ENCODE measurements at regions not wholly inside any gene's neighbourhood (a gene's known extent, or its start where the extent isn't known, plus 50 kb on each side); places are given as distances from the start of the nearest gene placed in this dataset.
A peak's percentile ranks its signal among the peaks of the same experiment; 100 is the strongest.

- DNase-seq, result no peak
Observed at GRCh38 chr2:5845798-5846330, 153.7 kb downstream of the SOX11 start.

- no peak for DNase-seq
Observed at GRCh38 chr2:5846881-5847280, 154.7 kb downstream of the SOX11 start.

GRCh38 chr2:5849562-5849961 is 157.4 kb downstream of the SOX11 start:
- no peak for DNase-seq

- no peak for DNase-seq
Observed at GRCh38 chr2:5851410-5851809, 159.2 kb downstream of the SOX11 start.

DNA sequence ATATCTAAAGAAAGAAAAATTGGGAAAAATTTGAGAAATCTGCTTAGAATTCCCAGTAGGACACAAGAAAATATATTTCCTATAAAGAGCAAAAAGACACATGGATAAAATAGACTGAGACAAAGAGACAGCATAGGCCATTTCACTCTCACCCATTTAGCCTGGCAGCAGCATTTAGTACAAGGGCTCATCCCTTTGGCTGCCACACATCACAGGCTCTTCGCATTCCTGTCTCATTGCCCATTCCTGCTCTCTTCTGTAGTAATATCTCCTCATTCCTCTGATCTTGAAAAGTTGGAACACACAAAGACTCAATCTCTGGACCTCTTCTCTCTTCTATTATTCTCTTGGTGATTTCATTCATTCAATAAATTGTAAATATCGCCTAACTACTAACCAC is 162.6 kb downstream of the SOX11 start:
- DNase-seq, result no peak

DNA sequence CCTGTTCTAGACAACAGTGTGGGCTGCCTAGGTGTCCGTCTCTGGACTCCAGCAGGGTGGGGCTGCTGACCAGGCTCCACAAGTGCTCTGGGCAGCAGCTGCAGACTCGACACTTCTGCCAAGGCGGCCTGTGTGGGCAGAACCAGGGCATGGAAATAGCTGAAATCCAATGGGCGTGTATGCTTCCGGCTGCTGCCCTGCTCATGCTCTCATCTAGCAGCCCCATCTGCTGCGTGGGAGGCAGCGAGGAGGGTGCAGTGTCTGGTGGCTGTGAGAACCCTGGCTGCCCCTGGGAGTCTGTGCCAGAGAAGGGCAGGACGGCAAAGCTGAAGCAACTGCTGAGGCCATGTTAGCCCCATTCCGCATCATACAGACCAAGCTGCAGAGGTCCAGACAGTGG is 174.9 kb downstream of the SOX11 start:
- no peak for DNase-seq

DNA sequence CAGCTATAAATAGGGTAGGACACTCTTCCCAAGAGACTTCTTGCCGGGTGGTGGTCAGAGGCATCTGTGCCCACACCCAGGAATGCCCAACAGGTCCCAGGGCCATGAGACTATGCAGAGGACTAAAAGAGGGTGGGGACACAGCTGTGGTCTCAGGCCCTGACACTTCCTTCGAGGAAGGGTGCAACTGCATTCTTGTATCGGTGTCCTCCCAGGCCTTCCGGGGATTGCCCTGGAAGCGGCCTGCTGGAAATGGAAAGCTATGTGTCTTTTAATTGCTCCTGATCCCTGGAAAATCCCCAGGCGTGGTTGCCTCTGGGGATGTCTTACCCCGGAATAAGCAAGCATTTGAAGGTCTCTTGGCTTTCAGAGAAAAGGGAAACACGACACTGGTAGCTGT is 176.7 kb downstream of the SOX11 start:
- DNase-seq, result no peak

DNA sequence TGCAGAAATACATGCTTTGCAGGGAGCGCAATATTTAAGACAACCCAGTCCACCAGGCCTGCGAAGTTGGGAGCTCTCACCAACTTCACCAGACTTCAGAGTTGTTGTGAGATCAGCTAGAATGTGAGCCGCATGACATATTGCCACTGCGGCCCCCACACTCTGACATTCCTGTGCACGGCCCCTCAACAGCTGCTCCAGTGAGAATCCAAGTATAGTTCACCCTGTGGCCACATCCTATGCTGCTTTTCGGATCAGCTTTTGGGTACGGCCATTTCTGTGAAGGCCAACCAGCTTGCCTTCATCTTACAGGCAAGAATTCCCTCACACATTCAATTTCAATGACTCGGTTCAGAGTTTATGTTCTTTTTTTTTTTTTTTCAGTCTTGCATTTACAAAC is 177.8 kb downstream of the SOX11 start:
- DNase-seq, result no peak

DNA sequence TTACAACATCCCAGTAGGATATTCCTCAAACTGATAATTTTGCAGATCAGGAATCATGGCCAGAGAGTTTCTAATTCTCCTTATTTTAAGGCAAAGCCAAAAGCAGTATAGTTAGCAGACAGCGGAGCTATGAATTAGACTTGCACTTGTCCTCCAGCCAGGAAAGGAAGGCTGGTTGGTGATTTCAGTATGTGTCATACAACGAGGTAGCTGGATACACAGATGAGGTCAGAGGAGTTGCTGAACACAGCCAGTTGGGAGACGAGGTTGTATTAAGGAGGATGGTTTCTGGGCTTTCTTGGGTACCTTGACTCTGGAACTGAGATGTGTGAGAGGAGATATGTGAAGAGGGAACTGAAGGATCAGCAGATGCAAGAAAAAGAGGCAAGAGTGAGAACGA is 185.2 kb downstream of the SOX11 start:
- DNase-seq, result no peak

DNA sequence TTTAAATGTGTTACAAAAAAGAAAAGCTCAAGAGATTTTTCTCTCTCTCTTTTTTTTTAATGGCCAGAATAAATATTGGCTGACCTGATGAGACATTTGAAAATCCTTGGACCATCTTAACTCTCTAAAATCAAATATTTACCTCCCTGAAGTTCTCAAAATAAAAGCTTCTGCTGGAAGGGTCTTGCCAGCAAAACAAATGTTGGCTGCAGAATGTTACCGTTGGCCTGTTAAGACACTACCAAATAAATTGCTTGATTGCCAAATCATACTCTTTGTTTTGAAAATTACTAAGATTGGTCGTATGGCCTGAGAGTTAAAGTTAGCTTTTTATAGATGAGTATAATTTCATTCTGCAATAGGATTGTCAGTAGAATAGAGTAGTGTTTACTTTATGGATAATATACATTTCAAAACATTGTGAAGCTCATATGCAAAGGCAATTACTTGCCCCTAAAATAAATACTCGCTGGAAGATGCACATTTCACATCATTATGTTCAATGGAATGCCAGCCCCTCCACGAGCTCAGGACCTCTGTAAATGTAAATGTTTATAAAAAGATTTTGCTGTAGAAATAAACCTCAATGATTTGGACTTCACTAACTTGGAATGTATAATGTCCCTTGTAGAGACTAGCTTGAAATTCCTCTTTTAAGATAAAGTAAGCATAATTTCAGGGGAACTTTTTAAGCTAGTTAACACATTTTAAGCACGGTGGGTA is 193.4 kb downstream of the SOX11 start:
- no peak for DNase-seq

GRCh38 chr2:5886462-5886861 is 194.3 kb downstream of the SOX11 start:
- no peak for DNase-seq

GRCh38 chr2:5888126-5888525 is 195.9 kb downstream of the SOX11 start:
- no peak for DNase-seq

- DNase-seq, result no peak
Observed at GRCh38 chr2:5889519-5889918, 197.3 kb downstream of the SOX11 start.

DNA sequence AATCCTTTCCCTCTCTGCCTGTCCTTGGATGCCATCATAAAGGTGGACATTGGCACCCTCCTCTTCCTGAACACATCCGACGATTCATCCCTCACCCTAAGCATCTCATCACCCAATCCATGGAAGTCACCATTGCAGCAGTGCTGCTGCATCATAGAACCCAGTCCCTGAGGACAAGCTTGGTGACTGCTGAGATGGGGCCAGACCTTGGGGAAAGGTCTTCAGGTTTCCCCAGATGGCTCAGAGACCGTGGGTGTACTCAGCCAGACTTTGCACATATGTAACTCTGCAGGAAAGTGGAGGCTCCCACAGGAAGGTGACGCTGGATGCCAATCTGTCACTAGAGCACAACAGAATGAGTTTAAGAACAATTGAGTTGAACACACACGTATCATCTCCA is 202.2 kb downstream of the SOX11 start:
- no peak for DNase-seq

DNA sequence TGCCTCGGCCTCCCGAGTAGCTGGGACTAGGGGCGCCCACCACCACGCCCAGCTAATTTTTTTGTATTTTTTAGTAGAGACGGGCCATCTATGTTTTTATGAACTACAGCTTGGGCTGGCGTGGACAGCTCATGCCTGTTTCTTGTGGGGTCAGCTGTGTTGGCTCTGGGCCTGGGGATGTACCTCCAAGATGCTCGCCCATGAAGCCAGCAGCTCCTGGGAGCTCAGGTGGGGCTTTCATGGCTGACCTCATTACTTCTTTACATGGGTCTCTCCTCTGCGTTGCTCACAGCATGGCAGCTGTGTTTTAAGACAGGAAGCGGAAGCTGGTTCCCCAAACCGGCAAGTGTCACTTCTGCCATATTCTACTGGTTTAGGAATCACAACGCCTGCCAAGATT is 203.1 kb downstream of the SOX11 start:
- DNase-seq, result no peak

DNA sequence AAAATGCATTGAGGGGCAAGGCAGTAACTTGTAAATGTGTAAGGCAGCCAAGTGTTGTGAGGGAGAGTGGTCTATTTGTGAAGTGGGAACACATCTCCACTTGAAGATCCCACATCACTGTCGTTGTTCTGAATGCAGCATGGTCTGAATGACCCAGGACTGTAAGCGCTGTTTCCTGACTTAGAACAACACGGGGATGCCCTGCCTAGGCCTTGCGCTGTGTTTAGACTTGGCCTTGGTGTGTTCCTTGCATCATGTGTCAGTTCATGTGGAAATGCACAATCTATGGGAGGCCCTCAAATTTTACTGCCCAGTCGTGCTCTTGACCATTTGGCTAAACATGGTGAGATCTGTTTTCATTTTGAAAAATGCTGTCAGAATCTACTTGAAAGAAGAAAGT is 205.1 kb downstream of the SOX11 start:
- no peak for DNase-seq

GRCh38 chr2:5898667-5899066 is 206.5 kb downstream of the SOX11 start:
- no peak for DNase-seq

- no peak for DNase-seq
Observed at GRCh38 chr2:5905661-5906060, 213.5 kb downstream of the SOX11 start.

DNA sequence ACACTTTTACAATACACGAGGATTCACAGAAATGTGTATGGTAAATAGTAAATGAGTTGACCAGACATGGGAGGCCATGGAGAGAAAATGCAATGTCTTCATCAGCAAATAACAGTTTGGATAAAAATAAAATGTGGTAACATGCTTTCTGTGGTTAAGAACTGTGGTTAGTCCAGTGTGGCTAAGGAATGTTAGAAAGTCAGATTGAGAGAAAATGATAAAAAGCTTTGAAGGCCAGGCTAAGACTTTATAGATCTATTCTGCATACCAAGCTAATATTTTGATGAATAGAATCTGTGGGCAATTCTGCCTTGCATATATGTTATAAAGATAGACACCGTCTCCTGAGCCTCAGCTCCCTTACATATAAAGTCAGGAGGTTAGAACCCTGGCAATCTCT is 215.9 kb downstream of the SOX11 start:
- no peak for DNase-seq

DNA sequence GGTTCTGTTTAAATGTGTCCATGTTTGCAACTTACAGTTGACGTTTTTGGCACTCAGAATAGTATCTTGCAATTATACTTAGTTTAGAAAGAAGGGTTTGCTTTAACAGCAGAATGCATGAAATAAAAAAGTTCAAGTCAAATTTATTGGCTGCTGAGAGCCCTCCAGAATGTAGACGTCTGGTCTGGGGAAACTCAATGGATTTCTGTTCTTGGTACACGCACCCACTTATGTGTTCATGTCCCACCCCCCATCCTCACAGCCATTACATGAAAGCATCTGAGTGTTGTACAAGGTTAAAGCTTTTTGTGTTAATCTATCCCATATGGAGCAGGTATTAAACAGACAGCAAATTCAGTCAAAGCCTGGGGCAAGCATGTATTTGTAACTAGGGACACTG is 219.5 kb downstream of the SOX11 start:
- DNase-seq, result no peak

- DNase-seq, result no peak
Observed at GRCh38 chr2:5913711-5914395, 221.7 kb downstream of the SOX11 start.

DNA sequence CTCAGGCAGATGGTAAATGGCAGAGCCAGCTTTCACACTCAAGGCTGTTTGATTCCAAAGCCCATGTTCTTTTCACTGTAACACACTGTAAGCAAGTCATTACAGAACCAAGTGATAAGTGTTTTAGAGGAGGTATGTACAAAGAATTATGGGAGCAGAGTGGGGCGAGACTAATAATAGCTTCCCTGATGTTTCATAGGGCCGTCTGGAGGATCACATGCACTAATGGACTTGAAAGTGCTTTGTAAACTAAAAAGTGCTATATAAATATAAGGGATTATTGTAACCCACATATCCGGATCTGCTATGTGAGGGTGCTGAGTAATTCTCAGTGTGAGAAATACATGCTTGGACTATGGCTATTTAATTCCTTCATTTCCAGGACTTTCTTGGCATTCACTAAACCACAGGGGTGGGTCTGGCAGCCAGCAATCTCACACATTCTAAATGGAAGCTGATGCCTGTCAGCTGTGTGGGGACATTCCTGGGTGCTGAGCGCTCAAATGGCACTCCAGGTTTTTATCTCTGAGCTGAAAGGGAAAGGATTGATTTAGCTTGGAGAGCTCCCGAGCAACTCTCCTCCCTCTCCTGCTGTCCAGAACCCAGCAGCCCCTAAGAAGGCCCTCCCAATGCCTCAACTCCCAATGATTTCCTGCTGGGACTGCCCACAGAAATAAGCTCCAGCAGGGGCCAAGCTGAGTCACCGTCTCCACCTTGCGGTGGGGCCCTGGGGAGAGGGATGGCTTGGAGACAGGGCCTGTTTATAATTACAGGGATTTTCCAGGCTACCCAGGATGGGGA is 222.8 kb downstream of the SOX11 start:
- DNase-seq, result peak; percentile 46

DNA sequence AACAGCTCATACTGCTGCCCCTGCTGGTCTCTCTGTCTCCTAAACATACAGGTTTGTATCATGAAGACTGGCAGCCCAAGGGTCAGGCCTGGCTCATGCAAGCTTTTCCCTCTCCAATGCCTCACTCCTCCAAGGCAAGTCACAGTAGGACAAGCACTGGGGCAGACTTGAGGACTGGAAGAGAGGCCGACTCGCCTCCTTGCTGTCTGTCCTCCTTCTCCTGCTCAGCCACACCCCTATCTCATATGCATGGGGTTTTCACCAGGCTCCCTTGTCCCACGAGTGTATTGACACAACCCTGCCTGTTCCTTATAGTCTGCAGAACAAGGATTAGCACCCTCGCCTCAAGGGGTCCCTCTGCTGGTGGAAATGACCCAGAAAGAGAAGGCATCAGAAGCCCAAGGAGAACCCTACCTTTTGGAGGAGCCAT is 223.7 kb downstream of the SOX11 start:
- no peak for DNase-seq
